Heart left ventricle (tissue), 16 donors: ENCODE measurements at regions not wholly inside any gene's neighbourhood (a gene's known extent, or its start where the extent isn't known, plus 50 kb on each side); places are given as distances from the start of the nearest gene placed in this dataset.

Experiments
- ATAC-seq, 4 donors: fragments of 200-7000 bp; cut with Tn5 transposase; one replicate each; pipeline ENCODE4 v1.9.1; 2020 to 2022; ENCODE audit warnings: moderate library complexity in 4 of 4, mild to moderate bottlenecking in 3 of 4, moderate number of reproducible peaks in 1 of 4
- DNase-seq, 5 donors: peaks; one replicate each; pipeline ENCODE4 v3.0.0-alpha.2; 2020
- H3K27ac ChIP-seq, 12 donors: fragments of 200-600 bp; sonication (generic) in 4 of 12; one replicate each; pipeline versions ENCODE4 v1.5.0 to v1.8.0; 2016 to 2022; ENCODE audit warnings: mild to moderate bottlenecking in 2 of 12
- H3K27me3 ChIP-seq, 9 donors: fragments of 200-600 bp; sonication (generic) in 2 of 9; one replicate each; pipeline versions ENCODE4 v1.5.1 to v1.8.0; 2016 to 2022; ENCODE audit warnings: mild to moderate bottlenecking in 3 of 9
- H3K36me3 ChIP-seq, 9 donors: fragments of 200-600 bp; sonication (generic) in 2 of 9; one replicate each; pipeline versions ENCODE4 v1.5.0 to v1.8.0; 2018 to 2022; ENCODE audit warnings: mild to moderate bottlenecking in 2 of 9
- H3K4me1 ChIP-seq, 12 donors: fragments of 200-600 bp; sonication (generic) in 4 of 12; one replicate each; pipeline versions ENCODE4 v1.5.0 to v1.8.0; 2016 to 2022; ENCODE audit warnings: mild to moderate bottlenecking in 3 of 12
- H3K4me3 ChIP-seq, 12 donors: fragments of 200-600 bp; sonication (generic) in 4 of 12; one replicate each; pipeline versions ENCODE4 v1.5.0 to v1.8.0; 2017 to 2022; ENCODE audit warnings: mild to moderate bottlenecking in 9 of 12, moderate library complexity in 4 of 12
- H3K9me3 ChIP-seq, 12 donors: fragments of 200-600 bp; sonication (generic) in 4 of 12; one replicate each; pipeline versions ENCODE4 v1.5.0 to v1.8.0; 2016 to 2022; ENCODE audit warnings: mild to moderate bottlenecking in 1 of 12
- POLR2A ChIP-seq, 2 donors: fragments of 450-650 bp; IDR thresholded peaks; one replicate each; pipeline ENCODE4 v1.6.1; 2017; ENCODE audit warnings: antibody characterized with exemption in 2 of 2, mild to moderate bottlenecking in 2 of 2, moderate library complexity in 2 of 2
- WGBS, 4 donors: extraction: QIAGEN DNeasy Blood & Tissue Kit in 2 of 4; methylation state at CpG; one replicate each; pipeline versions ENCODE4 v1.1.5 to v1.1.7; 2013 to 2018; 5-methylcytosine and 5-hydroxymethylcytosine counted together
- intact Hi-C, 10 donors: fragments of 100-400 bp; cut with DNase I; formaldehyde crosslinking; loops; one replicate each; pipeline versions ENCODE4 v1.11.1 to v1.14.2; 2022
- TF ChIP-seq, protein P1 (sequence below), 12 donors: fragments of 200-600 bp; sonication (generic) in 4 of 12; IDR thresholded peaks; one replicate each; pipeline versions ENCODE4 v1.5.0 to v1.8.0; 2018 to 2022; ENCODE audit warnings: antibody characterized with exemption in 12 of 12, mild to moderate bottlenecking in 5 of 12
- donor health status: ischemic (EF 13 %, LVEDD 7.1; RV severe dilation, severe dysfunction).
- donor health status: healthy with polysubstance abuse.
- donor health status: DM: no; HTN: yes; CAD: no.
- donor health status: DM: no; HTN: no; CAD: no.
- donor health status: ischemic (EF 25% LVEDD 6.9; RV normal size, moderate dysfunction).
- donor health status: ischemic (EF 25% LVEDD 5.7; RV mildly dilated, moderate dysfunction).
- donor health status: healthy.
- donor health status: DM: yes; HTN: yes; CAD: no.
- donor health status: ischemic (EF 35%, LVEDD 5.7; RV mildly dilated, moderate dysfunction).
- donor health status: nonischemic (EF 11% LVEDD 7.7; RV severe dilation, severe dysfunction).
- donor health status: DM: yes; HTN: yes; CAD: no.
- donor health status: PGD.
- donor health status: ischemic (EF 29% LVEDD 5.4; RV normal size, mild dysfunction).
- donor health status: nonischemic (EF 23%, LVEDD 6.1; RV moderate dilation, normal function).

DNA sequence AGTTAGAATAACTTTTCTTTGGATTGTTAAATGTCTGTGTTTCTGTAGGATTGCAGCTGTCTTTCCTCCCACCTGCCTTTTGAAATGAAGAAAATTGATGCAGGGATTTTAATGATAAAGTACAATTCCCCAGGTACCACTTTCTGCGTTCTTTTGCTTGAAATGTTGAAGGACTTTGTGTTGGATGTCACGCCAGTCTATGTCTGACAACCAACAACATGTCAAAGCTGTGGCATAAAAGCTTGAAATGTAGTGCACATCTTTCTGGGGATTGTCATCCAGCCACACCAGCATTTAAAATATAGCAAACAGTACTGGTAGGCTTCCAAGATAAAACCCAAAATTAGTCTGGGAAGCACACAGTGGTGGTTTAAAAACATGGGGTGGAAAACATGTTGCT, 381.4 kb downstream of the TMEM161B start:
- ATAC-seq (no peak), DNase-seq (no peak)

DNA sequence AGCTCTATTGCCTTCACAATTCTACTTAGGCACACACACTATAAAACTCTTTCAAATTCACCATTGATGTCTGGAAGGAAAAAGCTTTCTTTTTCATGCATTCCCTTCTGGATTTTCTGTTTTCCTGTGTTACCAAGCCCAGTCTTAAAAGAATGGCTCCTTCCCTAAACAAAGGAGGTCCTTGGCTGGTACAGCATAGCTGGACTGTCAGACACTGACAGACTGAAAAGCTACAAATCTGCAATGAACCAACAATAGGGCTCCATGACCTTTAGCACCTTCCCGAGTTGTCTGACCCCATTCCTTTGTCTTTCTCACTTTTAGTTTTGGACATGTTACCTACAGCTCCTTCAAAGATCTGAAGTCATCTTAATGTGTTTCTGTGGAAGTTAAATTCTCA, 382.5 kb downstream of the TMEM161B start:
- H3K27ac ChIP-seq: no peak overlapping the region
- WGBS, 4 donors: 36 to 59% (median 46%) methylated on average over 1 of the region's 1 CpG
- no peak for DNase-seq
- ATAC-seq: no peak
- H3K36me3 ChIP-seq: no peaks in the 10 kb centered on the region
- H3K4me1 ChIP-seq: no peaks in the 10 kb centered on the region
- TF ChIP-seq, protein P1, sequence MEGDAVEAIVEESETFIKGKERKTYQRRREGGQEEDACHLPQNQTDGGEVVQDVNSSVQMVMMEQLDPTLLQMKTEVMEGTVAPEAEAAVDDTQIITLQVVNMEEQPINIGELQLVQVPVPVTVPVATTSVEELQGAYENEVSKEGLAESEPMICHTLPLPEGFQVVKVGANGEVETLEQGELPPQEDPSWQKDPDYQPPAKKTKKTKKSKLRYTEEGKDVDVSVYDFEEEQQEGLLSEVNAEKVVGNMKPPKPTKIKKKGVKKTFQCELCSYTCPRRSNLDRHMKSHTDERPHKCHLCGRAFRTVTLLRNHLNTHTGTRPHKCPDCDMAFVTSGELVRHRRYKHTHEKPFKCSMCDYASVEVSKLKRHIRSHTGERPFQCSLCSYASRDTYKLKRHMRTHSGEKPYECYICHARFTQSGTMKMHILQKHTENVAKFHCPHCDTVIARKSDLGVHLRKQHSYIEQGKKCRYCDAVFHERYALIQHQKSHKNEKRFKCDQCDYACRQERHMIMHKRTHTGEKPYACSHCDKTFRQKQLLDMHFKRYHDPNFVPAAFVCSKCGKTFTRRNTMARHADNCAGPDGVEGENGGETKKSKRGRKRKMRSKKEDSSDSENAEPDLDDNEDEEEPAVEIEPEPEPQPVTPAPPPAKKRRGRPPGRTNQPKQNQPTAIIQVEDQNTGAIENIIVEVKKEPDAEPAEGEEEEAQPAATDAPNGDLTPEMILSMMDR (IDR thresholded peaks at IDR 0.05): no peak
- TF ChIP-seq POLR2A (IDR thresholded peaks at IDR 0.05): no peak
- peaks cover 0 to 5% (median 0%) of the 10 kb centered on the region in 9 donors for H3K27me3 ChIP-seq
- H3K9me3 ChIP-seq: peaks cover 0 to 24% (median 5%) of the 10 kb centered on the region in 12 donors
- H3K4me3 ChIP-seq: no peak overlapping the region
- intact Hi-C loops: no loop called here

More for the DNA sequence above, 381.4 kb downstream of the TMEM161B start:
- H3K4me3 ChIP-seq: no peak overlapping the region
- no peaks in the 10 kb centered on the region for H3K4me1 ChIP-seq
- H3K27me3 ChIP-seq: peaks cover 0 to 5% (median 0%) of the 10 kb centered on the region in 9 donors
- TF ChIP-seq POLR2A (IDR thresholded peaks at IDR 0.05): no peak
- TF ChIP-seq, protein P1 (IDR thresholded peaks at IDR 0.05): no peak
- intact Hi-C loops: no loop called here
- WGBS, 4 donors: 76 to 86% (median 79%) methylated on average over 2 of the region's 2 CpGs
- H3K27ac ChIP-seq: no peak overlapping the region
- H3K9me3 ChIP-seq: peaks cover 0 to 13% (median 0%) of the 10 kb centered on the region in 12 donors
- H3K36me3 ChIP-seq: no peaks in the 10 kb centered on the region

DNA sequence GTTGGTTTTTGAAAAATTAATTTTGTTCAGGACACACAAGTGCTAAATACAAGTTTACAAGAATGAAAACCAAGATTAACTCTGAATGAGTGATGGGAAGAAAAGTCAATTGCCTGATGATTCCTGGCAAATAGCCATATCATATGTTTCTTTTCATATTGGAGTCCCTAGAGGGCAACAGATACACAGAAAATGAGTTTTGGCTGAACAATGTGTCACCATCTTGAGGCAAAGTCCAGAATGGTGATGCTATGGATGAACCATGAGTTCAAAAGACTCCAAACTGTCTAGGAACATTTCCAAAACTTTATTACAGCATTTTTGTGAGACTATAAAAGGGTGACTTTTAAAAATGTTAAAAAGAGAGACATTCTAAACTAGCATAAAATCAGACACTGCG, 382.9 kb downstream of the TMEM161B start:
- no peak for DNase-seq
- H3K27ac ChIP-seq: no peak overlapping the region
- TF ChIP-seq POLR2A (IDR thresholded peaks at IDR 0.05): no peak
- TF ChIP-seq, protein P1 (IDR thresholded peaks at IDR 0.05): no peak
- no peak for ATAC-seq
- 74 to 85% (median 78%) methylated on average over 1 of the region's 1 CpG for WGBS, 4 donors
- H3K36me3 ChIP-seq: no peaks in the 10 kb centered on the region
- H3K27me3 ChIP-seq: peaks cover 0 to 5% (median 0%) of the 10 kb centered on the region in 9 donors
- intact Hi-C loops: no loop called here
- H3K4me1 ChIP-seq: no peaks in the 10 kb centered on the region
- peaks cover 0 to 28% (median 7%) of the 10 kb centered on the region in 12 donors for H3K9me3 ChIP-seq
- no peak overlapping the region for H3K4me3 ChIP-seq

DNA sequence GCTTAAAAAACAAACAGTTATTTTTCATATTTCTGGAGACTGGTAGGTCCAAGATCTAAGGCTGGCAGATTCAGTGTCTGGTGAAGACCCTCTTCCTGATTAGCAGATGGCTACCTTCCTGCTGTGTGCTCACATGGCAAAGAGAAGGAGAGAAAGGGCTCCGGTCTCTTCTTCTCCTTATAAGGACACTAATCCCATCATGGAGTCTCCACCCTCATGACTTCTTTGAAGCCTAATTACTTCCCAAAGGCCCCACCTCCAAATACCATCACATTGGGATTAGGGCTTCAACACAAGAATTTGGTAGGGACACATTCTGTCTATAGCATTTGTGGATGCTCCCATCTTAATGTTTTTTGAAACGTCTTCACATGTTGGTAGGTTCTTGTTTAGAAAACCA, 391.1 kb downstream of the TMEM161B start:
- no peak for TF ChIP-seq POLR2A (IDR thresholded peaks at IDR 0.05)
- TF ChIP-seq, protein P1 (IDR thresholded peaks at IDR 0.05): no peak
- peaks cover 0 to 31% (median 12%) of the 10 kb centered on the region in 12 donors for H3K9me3 ChIP-seq
- intact Hi-C loops: no loop called here

More for the DNA sequence above, 391.1 kb downstream of the TMEM161B start:
- ATAC-seq (no peak), DNase-seq (no peak)
- H3K27me3 ChIP-seq: no peaks in the 10 kb centered on the region
- WGBS, 4 donors: 54 to 60% (median 56%) methylated on average over 2 of the region's 2 CpGs
- H3K36me3 ChIP-seq: no peaks in the 10 kb centered on the region
- no peaks in the 10 kb centered on the region for H3K4me1 ChIP-seq
- H3K4me3 ChIP-seq: no peak overlapping the region
- no peak overlapping the region for H3K27ac ChIP-seq
